ENCODE measurements at regions not wholly inside any gene's neighbourhood (a gene's known extent, or its start where the extent isn't known, plus 50 kb on each side); places are given as distances from the start of the nearest gene placed in this dataset.

DNA sequence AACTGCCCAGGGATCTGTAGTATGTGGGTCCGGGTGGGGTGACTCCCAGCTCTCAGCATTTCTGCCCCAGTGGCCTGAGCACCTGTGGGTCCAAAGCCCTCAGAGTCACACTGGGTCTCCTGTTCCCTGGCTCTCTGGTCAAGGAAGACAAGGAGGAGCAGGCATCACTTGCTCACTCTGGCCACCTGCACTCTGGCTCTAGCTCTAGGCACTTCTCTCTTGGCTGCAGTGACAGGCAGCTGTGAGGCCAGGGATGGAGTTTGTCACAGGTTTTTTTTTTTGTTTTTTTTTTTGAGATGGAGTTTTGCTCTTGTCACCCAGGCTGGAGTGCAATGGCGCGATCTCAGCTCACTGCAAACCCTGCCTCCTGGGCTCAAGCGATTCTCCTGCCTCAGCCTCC lies 84.6 kb downstream of the HS1BP3 start:
- H3K9me3 Mint-ChIP-seq = no peaks in the 10 kb centered on the region
- peaks cover 15% of the 10 kb centered on the region for H3K27me3 Mint-ChIP-seq (ENCODE audit: insufficient read depth, low read depth)
- H2AFZ ChIP-seq (replicated peaks) = no peak overlapping the region
- H3K4me3 Mint-ChIP-seq = no peak overlapping the region
- H3K27ac Mint-ChIP-seq = peak overlapping the region; percentile 91
- peaks cover 73% of the 10 kb centered on the region for H3K4me1 Mint-ChIP-seq
- H3K9me3 ChIP-seq (ENCODE audit: low read depth) = no peaks in the 10 kb centered on the region
- no peaks in the 10 kb centered on the region for H3K79me2 ChIP-seq (ENCODE audit: low read depth)
- H3K9ac ChIP-seq = no peak overlapping the region
- H3K4me2 ChIP-seq = no peak overlapping the region
- H3K27me3 ChIP-seq = peaks cover 66% of the 10 kb centered on the region
- H3K27ac ChIP-seq = no peak overlapping the region
- no peaks in the 10 kb centered on the region for H3K36me3 ChIP-seq
- H3K36me3 Mint-ChIP-seq = no peaks in the 10 kb centered on the region
- H3F3A ChIP-seq (ENCODE audit: low read depth) = no peaks in the 10 kb centered on the region
- H3K4me3 ChIP-seq = no peak overlapping the region
- no peak for TF ChIP-seq EZH2 (IDR thresholded peaks at IDR 0.05)
- TF ChIP-seq CTCF (IDR thresholded peaks at IDR 0.05) = no peak
- TF ChIP-seq EZH2phosphoT487 (IDR thresholded peaks at IDR 0.05) = no peak
- peaks cover 4% of the 10 kb centered on the region for H4K20me1 ChIP-seq (ENCODE audit: low read depth)
- no peak for DNase-seq (ENCODE audit: low spot score)
- H3K4me1 ChIP-seq = peaks cover 16% of the 10 kb centered on the region

DNA sequence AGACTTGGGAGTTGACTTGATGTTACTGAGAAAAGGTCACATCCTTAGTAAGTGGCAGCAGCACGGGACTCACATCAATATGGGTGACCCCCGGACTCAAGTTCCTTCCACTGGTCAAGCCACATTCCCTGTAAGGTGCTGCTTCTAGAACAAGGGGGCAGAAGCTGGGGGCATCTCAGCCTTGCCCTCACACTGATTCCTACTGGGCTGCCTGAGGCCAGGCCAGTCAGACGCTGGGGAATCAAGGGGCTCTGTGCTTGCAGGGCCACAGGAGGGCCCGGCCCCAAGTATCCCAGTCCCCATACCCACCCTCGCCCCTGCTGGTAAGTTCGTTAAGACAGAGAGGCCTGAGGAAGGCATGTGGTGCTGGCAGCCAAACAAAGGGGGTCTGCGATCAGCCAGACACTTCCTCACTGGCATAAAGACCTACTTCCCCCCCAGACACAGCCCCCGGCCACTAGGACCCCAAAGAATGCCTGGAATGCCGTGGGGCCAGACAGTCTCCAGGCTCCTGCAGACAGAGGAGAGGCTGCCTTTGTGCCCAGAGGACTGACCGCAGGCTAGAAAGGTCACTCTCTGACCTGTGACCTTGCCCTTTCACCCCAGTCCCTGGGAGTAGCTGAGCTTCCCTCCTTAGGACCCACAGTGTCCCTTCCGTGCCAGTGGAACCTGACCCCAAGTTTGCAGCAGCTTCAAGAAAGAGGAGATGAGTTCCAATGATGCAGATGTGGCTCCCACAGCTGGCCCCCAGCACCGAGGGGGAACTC lies 83.6 kb downstream of the HS1BP3 start:
- H3K9me3 Mint-ChIP-seq = no peaks in the 10 kb centered on the region
- Histone ChIP-seq H3K4me3 (no peak overlapping the region), H4K20me1 (ENCODE audit: low read depth) (peaks cover 4% of the 10 kb centered on the region), H2AFZ (replicated peaks) (no peak overlapping the region), H3K9me3 (ENCODE audit: low read depth) (no peaks in the 10 kb centered on the region), H3K9ac (no peak overlapping the region), H3K27me3 (peaks cover 66% of the 10 kb centered on the region), H3K27ac (no peak overlapping the region), H3K4me1 (peaks cover 16% of the 10 kb centered on the region), H3K36me3 (no peaks in the 10 kb centered on the region), H3K4me2 (peak overlapping the region; percentile 28), H3K79me2 (ENCODE audit: low read depth) (no peaks in the 10 kb centered on the region), H3F3A (ENCODE audit: low read depth) (no peaks in the 10 kb centered on the region)
- peak overlapping the region; percentile 69 for H3K4me3 Mint-ChIP-seq
- TF ChIP-seq CTCF (IDR thresholded peaks at IDR 0.05) (no peak), EZH2phosphoT487 (IDR thresholded peaks at IDR 0.05) (no peak), EZH2 (IDR thresholded peaks at IDR 0.05) (no peak)
- peaks cover 15% of the 10 kb centered on the region for H3K27me3 Mint-ChIP-seq (ENCODE audit: insufficient read depth, low read depth)
- peak; percentile 93 for DNase-seq (ENCODE audit: low spot score)
- peaks cover 65% of the 10 kb centered on the region for H3K4me1 Mint-ChIP-seq
- H3K36me3 Mint-ChIP-seq = no peaks in the 10 kb centered on the region
- peak overlapping the region; percentile 98 for H3K27ac Mint-ChIP-seq

Data from neural progenitor cell (in vitro differentiated cells).